ENCODE measurements at regions not wholly inside any gene's neighbourhood (a gene's known extent, or its start where the extent isn't known, plus 50 kb on each side); places are given as distances from the start of the nearest gene placed in this dataset.

DNA sequence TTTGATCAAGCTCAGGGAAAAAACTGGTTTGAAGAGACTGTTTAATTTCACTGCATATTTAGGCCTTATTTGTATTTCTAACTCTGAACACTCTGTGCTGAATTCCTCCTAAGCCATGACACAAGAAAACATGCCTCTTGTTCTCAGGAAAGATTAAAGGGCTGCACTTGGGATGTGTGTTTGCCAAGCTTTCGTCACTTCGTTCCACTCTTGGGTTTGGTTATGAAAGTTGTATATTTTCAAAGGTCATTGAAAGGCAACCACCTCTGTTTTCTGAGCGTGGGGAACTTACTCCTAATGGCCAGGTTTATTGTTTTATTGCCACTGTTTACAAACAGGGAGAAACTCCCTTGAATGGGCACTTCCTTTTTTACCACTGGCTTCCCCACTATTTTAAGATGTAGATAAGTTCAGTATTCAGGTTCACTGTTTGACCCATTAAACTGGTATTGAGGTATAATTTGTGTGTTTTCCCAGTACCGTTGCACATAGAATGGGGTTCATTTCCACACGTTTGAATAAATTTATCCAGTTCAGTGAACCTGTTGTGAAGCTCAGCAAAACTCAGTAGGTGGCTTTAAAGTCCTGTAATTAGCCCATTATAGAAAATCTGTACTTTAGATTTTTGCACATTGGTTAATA, 65.3 kb downstream of the NKX2-1 start:
- Histone ChIP-seq H3K4me1 (replicated peaks in 1 of 2; ENCODE audit: control insufficient read depth in 2 of 2, insufficient read depth in 2 of 2, low read length in 2 of 2) (no peaks in the 10 kb centered on the region), H3K27me3 (ENCODE audit: control insufficient read depth in 2 of 2, insufficient read depth in 2 of 2, low read length in 2 of 2) (no peaks in the 10 kb centered on the region; a peak in 2 of 5 replicates), H3K4me2 (ENCODE audit: insufficient read depth, low read length) (no peak overlapping the region), H3K4me3 (no peak overlapping the region), H3K9ac (ENCODE audit: insufficient read depth in 1 of 2, low read depth in 2 of 2, low read length in 2 of 2) (no peak overlapping the region), H3K9me3 (replicated peaks; ENCODE audit: control insufficient read depth, insufficient read depth, low read depth, low read length) (no peaks in the 10 kb centered on the region), H3K9me1 (ENCODE audit: control insufficient read depth, insufficient read depth, low read length) (no peaks in the 10 kb centered on the region), H4K20me1 (replicated peaks; ENCODE audit: control insufficient read depth, insufficient read depth, low read length) (no peaks in the 10 kb centered on the region), H3K27ac (ENCODE audit: extremely low read depth, low read depth, low read length) (no peak overlapping the region), H3K36me3 (ENCODE audit: control insufficient read depth, insufficient read depth, low read length) (no peaks in the 10 kb centered on the region), H3K79me2 (ENCODE audit: control insufficient read depth, insufficient read depth, low read length) (no peaks in the 10 kb centered on the region), H2AFZ (ENCODE audit: low read depth, low read length) (no peak overlapping the region)
- no peak for ATAC-seq
- 0% methylated on average over 5 of the region's 5 CpGs for WGBS (ENCODE audit: insufficient coverage, low coverage, missing lambda C conversion rate)
- POLR2A ChIA-PET: interaction anchor here (0.6 kb wide), 1 partner anchor 123 kb away, joined by 3 read pairs; no protein-coding TSS in a partner anchor
- CTCF ChIA-PET (ENCODE audit: low intra/inter-chr PET ratio): no interaction called here
- intact Hi-C loops (cut with micrococcal nuclease): no loop called here
- DNase-seq (ENCODE audit: extremely low read depth in 1 of 4, low spot score in 3 of 4): no peak
- TF ChIP-seq ESRRA (IDR thresholded peaks at IDR 0.05; ENCODE audit: borderline replicate concordance, low read depth) (no peak), U2AF1 (optimal IDR thresholded peaks at IDR 0.05; ENCODE audit: low read depth, low read length) (no peak), ZNF274 (IDR thresholded peaks at IDR 0.05; ENCODE audit: borderline replicate concordance, low read depth, low read length) (no peak), ZNF354B (CRISPR knock-in tag; IDR thresholded peaks at IDR 0.05) (no peak), ZNF12 (CRISPR knock-in tag; IDR thresholded peaks at IDR 0.05) (no peak), MAZ (CRISPR knock-in tag; conservative IDR thresholded peaks at IDR 0.05 in 1 of 2, IDR thresholded peaks at IDR 0.05 in 1 of 2) (no peak), ZNF184 (CRISPR knock-in tag; IDR thresholded peaks at IDR 0.05) (no peak), NR3C1 (CRISPR knock-in tag; IDR thresholded peaks at IDR 0.05) (no peak), NCOA6 (IDR thresholded peaks at IDR 0.05) (no peak), SMAD3 (CRISPR knock-in tag; conservative IDR thresholded peaks at IDR 0.05) (no peak), KHSRP (IDR thresholded peaks at IDR 0.05) (no peak), ZNF384 (IDR thresholded peaks at IDR 0.05; ENCODE audit: low read depth, low read length) (no peak), ZFP36 (IDR thresholded peaks at IDR 0.05; ENCODE audit: low read depth, low read length, partially characterized antibody) (no peak), ZNF140 (CRISPR knock-in tag; IDR thresholded peaks at IDR 0.05) (no peak)
- TF ChIP-seq, protein P1, sequence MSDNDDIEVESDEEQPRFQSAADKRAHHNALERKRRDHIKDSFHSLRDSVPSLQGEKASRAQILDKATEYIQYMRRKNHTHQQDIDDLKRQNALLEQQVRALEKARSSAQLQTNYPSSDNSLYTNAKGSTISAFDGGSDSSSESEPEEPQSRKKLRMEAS (CRISPR knock-in tag; IDR thresholded peaks at IDR 0.05): no peak
- TF ChIP-seq, protein P2, sequence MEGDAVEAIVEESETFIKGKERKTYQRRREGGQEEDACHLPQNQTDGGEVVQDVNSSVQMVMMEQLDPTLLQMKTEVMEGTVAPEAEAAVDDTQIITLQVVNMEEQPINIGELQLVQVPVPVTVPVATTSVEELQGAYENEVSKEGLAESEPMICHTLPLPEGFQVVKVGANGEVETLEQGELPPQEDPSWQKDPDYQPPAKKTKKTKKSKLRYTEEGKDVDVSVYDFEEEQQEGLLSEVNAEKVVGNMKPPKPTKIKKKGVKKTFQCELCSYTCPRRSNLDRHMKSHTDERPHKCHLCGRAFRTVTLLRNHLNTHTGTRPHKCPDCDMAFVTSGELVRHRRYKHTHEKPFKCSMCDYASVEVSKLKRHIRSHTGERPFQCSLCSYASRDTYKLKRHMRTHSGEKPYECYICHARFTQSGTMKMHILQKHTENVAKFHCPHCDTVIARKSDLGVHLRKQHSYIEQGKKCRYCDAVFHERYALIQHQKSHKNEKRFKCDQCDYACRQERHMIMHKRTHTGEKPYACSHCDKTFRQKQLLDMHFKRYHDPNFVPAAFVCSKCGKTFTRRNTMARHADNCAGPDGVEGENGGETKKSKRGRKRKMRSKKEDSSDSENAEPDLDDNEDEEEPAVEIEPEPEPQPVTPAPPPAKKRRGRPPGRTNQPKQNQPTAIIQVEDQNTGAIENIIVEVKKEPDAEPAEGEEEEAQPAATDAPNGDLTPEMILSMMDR (IDR thresholded peaks at IDR 0.05 in 2 of 3, conservative IDR thresholded peaks at IDR 0.05 in 1 of 3; ENCODE audit: insufficient read depth in 2 of 3, low read depth in 1 of 3, low read length in 3 of 3): no peak
- TF ChIP-seq, protein P3, sequence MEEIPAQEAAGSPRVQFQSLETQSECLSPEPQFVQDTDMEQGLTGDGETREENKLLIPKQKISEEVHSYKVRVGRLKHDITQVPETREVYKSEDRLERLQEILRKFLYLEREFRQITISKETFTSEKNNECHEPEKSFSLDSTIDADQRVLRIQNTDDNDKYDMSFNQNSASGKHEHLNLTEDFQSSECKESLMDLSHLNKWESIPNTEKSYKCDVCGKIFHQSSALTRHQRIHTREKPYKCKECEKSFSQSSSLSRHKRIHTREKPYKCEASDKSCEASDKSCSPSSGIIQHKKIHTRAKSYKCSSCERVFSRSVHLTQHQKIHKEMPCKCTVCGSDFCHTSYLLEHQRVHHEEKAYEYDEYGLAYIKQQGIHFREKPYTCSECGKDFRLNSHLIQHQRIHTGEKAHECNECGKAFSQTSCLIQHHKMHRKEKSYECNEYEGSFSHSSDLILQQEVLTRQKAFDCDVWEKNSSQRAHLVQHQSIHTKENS (CRISPR knock-in tag; IDR thresholded peaks at IDR 0.05): no peak
- TF ChIP-seq, protein P4, sequence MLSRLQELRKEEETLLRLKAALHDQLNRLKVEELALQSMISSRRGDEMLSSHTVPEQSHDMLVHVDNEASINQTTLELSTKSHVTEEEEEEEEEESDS (CRISPR knock-in tag; IDR thresholded peaks at IDR 0.05): no peak
- FAIRE-seq: no peak
- in situ Hi-C loops (cut with MboI): no loop called here
- no TSS peak for BruUV-seq (replicated peaks)
